ENCODE measurements at regions not wholly inside any gene's neighbourhood (a gene's known extent, or its start where the extent isn't known, plus 50 kb on each side); places are given as distances from the start of the nearest gene placed in this dataset.

DNA sequence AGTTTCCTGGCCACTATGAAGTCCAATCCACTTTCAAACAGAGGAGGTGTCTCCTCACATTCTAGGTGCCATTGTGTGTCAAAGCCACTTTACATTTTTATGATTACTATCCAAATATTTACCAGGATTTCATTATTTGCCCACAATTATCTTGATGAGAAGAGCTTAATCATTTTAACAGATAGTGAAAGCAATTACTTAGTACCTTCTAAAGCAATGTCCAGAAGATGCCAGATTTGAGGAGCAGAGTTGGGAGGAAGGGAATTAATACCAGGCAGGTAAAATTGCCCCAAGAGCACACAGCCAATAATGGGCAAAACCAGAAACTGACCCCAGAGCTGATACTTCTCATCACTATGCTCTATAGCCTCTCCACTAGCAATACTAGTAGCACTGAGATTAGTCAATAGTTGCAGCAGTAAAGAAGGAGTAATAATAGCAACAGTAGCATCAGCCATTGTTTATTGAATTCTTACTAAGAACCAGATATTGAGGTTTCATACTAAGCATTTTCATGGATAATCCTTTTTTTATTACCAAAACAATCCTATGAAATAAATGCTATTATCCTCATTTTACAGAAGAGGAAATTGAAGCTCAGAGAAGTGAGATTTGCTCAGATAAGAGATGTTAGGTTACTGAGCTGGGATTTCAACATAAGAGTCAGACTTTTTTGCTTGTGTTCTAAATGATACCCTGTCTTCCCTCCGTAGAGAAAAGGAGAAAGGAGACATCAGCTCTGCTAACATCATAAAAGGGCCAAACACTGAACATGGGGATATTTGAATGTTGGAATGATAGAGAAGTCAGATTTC lies 509.3 kb upstream of the CFAP20DC start:
- DNase-seq (ENCODE audit: insufficient read length) (no peak), FAIRE-seq (no peak)
- TF ChIP-seq POLR2AphosphoS5 (IDR thresholded peaks at IDR 0.05; ENCODE audit: low read depth, low read length) (no peak), POLR2A (IDR thresholded peaks at IDR 0.05; ENCODE audit: low read depth, low read length) (no peak), TAF1 (IDR thresholded peaks at IDR 0.05; ENCODE audit: borderline replicate concordance, low read depth, low read length) (no peak)

DNA sequence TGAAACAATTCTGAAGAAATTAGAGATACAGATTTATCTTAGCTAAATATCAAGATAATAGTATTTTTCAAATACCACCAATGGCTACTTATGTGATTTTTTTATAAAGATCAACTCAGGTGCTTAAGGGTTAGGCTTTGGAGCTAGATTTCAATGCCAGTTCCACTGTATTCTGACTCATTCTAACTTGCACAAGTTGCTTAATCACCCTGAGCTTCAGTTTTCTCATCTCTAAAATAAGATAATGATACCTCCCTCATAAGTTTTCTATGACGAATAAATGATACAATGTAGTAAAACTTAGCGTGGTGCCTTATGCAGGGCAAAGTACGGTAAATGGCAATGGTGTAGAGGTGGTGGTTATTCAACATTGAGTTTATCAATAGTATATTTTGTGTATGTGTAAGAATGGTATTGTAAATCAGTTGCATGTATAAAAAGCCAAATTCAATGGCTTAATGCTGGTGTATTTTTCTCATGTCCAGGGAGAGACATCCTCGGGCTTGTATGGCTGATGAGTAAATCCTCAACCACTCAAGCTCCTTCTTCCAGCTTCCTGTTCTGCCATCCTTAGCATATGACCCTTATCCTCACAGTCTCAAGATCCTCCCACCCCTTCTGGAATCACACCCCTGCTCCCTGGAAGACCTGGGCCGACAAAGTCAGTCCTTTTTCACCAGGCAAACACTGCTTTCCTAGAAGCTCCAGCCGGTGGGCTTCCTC lies 505.9 kb upstream of the CFAP20DC start:
- FAIRE-seq (no peak), DNase-seq (ENCODE audit: insufficient read length) (no peak)
- no peak for TF ChIP-seq TAF1 (IDR thresholded peaks at IDR 0.05; ENCODE audit: borderline replicate concordance, low read depth, low read length)

DNA sequence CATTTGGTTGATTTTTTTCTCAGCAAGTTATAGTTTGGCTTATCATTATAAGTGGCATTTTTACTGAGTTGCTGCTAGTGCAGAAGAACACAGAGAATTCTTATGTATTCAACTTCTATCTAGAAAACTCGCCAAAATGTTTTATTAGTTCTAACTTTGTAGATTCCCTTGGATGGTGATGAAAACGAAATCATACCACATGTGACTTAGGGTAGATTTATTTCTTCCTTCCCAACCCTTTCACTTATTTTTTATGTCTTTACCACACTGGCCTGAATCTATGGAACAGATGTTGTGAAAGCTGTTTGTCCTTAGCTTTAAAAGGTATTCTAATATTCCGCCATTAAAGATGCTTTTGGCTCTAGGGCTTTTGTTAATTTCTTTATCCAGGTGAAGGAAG lies 503.3 kb upstream of the CFAP20DC start:
- TF ChIP-seq POLR2A (IDR thresholded peaks at IDR 0.05; ENCODE audit: low read depth, low read length) (no peak), TAF1 (IDR thresholded peaks at IDR 0.05; ENCODE audit: borderline replicate concordance, low read depth, low read length) (no peak), POLR2AphosphoS5 (IDR thresholded peaks at IDR 0.05; ENCODE audit: low read depth, low read length) (no peak)
- no peak for FAIRE-seq
- no peak for DNase-seq (ENCODE audit: insufficient read length)

DNA sequence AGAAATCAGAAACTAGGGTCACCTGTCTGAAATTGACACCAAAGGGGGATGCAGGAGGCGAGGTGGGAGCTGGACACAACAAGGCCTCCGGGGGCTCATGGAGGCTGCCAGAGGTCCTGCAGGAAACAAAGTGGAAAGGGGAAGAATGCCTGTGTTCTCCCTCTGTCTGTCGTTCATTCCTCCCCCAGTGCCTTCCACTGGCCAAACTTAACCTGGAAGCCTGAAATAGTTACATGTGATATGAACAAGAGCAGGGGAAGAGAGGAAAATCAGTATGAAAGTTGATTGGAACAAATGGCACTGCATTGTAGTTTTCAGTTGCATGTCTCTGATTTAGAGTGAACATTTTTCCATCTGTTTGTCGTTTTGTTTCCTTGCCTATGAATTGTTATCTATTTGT lies 502.0 kb upstream of the CFAP20DC start:
- no peak for DNase-seq (ENCODE audit: insufficient read length)

DNA sequence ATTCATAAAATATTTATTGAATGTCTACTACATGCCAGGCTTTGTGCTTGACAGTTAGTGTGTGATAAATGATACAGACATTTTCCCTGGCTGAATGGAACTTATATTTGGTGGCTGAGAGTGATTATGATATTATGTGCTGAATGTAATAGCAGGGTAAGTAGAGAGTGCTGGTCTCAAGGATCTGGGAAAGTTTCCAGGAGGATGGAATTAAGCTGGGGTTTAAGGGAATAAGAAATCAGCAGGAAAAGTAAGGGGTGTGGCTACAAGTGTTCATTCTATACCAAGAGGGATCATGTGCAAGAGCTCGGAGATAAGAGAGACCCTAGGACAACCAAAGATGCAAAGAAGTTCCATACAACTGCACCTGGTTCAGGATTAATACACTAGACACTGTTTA lies 500.1 kb upstream of the CFAP20DC start:
- TF ChIP-seq POLR2AphosphoS5 (IDR thresholded peaks at IDR 0.05; ENCODE audit: low read depth, low read length) = no peak
- no peak for TF ChIP-seq POLR2A (IDR thresholded peaks at IDR 0.05; ENCODE audit: low read depth, low read length)
- no peak for TF ChIP-seq TAF1 (IDR thresholded peaks at IDR 0.05; ENCODE audit: borderline replicate concordance, low read depth, low read length)
- FAIRE-seq (no peak), DNase-seq (ENCODE audit: insufficient read length) (no peak)

More for the DNA sequence above, 502.0 kb upstream of the CFAP20DC start:
- FAIRE-seq = no peak
- TF ChIP-seq TAF1 (IDR thresholded peaks at IDR 0.05; ENCODE audit: borderline replicate concordance, low read depth, low read length) (no peak), POLR2AphosphoS5 (IDR thresholded peaks at IDR 0.05; ENCODE audit: low read depth, low read length) (no peak)

DNA sequence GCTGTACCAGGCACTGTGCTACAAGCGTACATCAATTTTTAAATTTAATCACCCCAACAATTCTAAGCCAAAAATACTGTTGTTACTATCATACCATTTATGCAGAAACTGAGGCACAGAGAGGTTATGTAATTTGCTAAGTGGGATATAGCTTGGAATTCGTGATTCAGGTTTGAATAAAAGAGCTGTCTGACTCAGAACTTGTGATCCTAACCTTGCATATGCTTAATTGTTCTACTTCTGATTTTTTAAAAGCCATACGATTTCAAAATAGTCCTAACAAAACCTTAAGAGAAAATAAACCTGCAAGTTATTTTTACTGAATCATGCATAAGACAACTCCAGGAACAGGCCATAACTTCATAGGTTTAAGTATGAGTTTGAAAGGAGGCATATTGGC lies 498.0 kb upstream of the CFAP20DC start:
- no peak for TF ChIP-seq POLR2A (IDR thresholded peaks at IDR 0.05; ENCODE audit: low read depth, low read length)
- no peak for TF ChIP-seq TAF1 (IDR thresholded peaks at IDR 0.05; ENCODE audit: borderline replicate concordance, low read depth, low read length)
- TF ChIP-seq POLR2AphosphoS5 (IDR thresholded peaks at IDR 0.05; ENCODE audit: low read depth, low read length) = no peak
- DNase-seq (ENCODE audit: insufficient read length) (no peak), FAIRE-seq (no peak)

DNA sequence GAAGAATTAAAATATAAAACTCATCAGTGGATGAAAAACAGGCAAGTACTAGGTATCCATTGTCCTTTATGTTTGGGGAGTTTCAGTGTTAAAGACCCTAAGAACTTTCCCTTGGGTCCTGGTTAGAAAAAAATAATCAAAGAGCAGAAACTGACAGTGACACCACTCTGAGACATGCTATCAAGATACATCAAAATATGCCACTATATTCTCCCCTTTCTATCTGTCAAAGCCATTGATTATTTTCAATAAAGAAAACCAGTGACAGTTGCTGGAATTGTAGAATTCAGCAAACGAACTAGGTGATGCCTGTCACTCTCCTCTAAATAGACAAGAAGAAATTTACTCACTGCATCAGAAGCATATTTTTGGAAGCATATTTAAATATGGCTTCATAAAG lies 496.7 kb upstream of the CFAP20DC start:
- DNase-seq (ENCODE audit: insufficient read length) = no peak
- TF ChIP-seq TAF1 (IDR thresholded peaks at IDR 0.05; ENCODE audit: borderline replicate concordance, low read depth, low read length) = no peak
- TF ChIP-seq POLR2AphosphoS5 (IDR thresholded peaks at IDR 0.05; ENCODE audit: low read depth, low read length) = no peak
- no peak for TF ChIP-seq POLR2A (IDR thresholded peaks at IDR 0.05; ENCODE audit: low read depth, low read length)
- no peak for FAIRE-seq

DNA sequence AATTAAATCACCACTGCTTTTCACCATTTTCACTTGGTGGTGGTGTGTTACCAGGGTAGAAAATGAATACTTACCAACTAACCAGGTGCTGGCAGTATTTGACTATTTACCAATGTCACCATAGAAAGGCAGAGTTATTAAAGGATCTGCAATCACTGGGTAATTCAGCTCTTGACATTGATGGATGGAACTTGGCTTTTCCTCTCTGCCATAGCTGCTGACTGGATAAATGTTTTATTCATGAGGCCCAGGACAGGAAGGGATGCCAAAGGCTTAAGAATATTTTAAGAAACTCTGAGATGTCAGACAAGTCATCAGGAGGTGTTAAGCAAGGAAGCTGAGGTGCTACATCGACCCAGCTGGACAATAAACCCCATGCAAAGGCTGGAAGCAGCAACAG lies 495.5 kb upstream of the CFAP20DC start:
- DNase-seq (ENCODE audit: insufficient read length) = no peak
- no peak for TF ChIP-seq POLR2A (IDR thresholded peaks at IDR 0.05; ENCODE audit: low read depth, low read length)
- TF ChIP-seq POLR2AphosphoS5 (IDR thresholded peaks at IDR 0.05; ENCODE audit: low read depth, low read length) = no peak
- TF ChIP-seq TAF1 (IDR thresholded peaks at IDR 0.05; ENCODE audit: borderline replicate concordance, low read depth, low read length) = no peak
- FAIRE-seq = no peak

DNA sequence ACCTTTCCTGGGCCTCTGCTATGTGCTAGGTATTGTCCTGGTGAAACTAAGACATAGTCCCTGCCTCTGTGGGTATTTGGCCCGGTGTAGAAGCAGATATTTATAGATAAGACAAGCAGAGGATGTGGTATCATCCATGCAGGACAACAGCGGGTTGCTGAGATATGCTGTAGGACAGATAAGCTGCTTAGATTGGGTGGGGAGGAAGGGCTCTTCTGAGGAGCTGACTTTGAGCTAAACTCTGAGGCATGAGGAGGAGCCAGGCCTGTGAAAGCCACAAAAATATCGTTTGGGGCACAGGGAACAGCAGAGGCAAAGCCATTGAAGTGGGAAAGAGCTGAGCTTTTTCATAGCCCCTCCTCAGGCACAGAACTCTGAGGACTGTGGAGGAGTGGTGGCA lies 492.5 kb upstream of the CFAP20DC start:
- DNase-seq (ENCODE audit: insufficient read length) (no peak), FAIRE-seq (no peak)
- TF ChIP-seq POLR2A (IDR thresholded peaks at IDR 0.05; ENCODE audit: low read depth, low read length) (no peak), TAF1 (IDR thresholded peaks at IDR 0.05; ENCODE audit: borderline replicate concordance, low read depth, low read length) (no peak), POLR2AphosphoS5 (IDR thresholded peaks at IDR 0.05; ENCODE audit: low read depth, low read length) (no peak)

DNA sequence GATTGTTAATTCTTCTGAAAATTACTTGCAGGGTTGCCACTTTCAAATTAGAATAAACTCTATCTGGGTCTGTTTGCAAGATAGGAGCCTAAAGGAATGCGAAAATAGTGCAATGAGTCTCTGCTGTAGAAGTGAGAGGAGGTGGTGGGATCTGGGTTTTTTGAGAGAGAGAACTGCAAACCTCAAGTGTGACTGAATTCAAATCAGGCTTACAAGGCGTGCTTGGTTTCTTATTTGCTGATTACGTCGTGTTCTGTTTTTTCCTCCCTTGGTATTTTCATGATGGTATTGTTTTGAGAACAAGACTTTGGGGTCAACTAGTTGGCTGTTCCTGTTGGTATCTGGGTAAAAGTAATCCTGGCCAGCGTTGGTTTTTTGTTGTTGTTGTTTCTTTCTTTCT lies 490.9 kb upstream of the CFAP20DC start:
- FAIRE-seq (no peak), DNase-seq (ENCODE audit: insufficient read length) (peak; percentile 4)
- TF ChIP-seq POLR2A (IDR thresholded peaks at IDR 0.05; ENCODE audit: low read depth, low read length) = no peak
- TF ChIP-seq POLR2AphosphoS5 (IDR thresholded peaks at IDR 0.05; ENCODE audit: low read depth, low read length) = no peak
- no peak for TF ChIP-seq TAF1 (IDR thresholded peaks at IDR 0.05; ENCODE audit: borderline replicate concordance, low read depth, low read length)

DNA sequence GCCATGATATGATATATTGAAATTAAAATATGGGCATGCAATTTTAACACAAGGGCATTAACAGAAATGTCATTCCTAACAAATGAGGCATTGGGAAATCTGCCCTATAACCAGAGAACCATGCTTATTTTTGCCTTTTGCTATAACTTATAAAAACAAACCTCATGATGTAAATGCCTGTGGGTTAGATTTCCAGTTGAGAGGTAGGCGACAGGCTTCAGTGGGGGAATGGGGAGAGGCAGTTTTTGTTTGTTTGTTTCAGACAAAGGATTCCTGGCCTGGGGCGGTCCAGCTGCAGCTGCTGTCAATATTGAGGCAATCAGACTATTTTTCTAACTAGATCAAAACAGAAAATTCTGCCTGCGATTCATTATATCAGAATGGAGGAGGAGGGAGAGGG lies 490.4 kb upstream of the CFAP20DC start:
- TF ChIP-seq POLR2AphosphoS5 (IDR thresholded peaks at IDR 0.05; ENCODE audit: low read depth, low read length) = no peak
- no peak for TF ChIP-seq TAF1 (IDR thresholded peaks at IDR 0.05; ENCODE audit: borderline replicate concordance, low read depth, low read length)
- TF ChIP-seq POLR2A (IDR thresholded peaks at IDR 0.05; ENCODE audit: low read depth, low read length) = no peak
- no peak for DNase-seq (ENCODE audit: insufficient read length)
- no peak for FAIRE-seq

Data from GM12892 (cell line).